OCI-LY3 (cell line): ENCODE measurements at regions not wholly inside any gene's neighbourhood (a gene's known extent, or its start where the extent isn't known, plus 50 kb on each side); places are given as distances from the start of the nearest gene placed in this dataset.

Source experiments
- H2AFZ ChIP-seq: fragments of 200-600, 300-600 bp; shearing (Covaris generic); 2 replicates; pipeline ENCODE4 v1.6.0; 2014; ENCODE audit warnings: antibody characterized with exemption, low read depth, low read length
- H3K27ac ChIP-seq: fragments of 200-600, 300-600 bp; sonication (generic); 2 replicates; pipeline ENCODE4 v1.5.1; 2014; ENCODE audit warnings: mild to moderate bottlenecking, low read length, moderate library complexity, mixed read lengths
- H3K27me3 ChIP-seq: fragments of 200-600, 300-600 bp; sonication (generic); 2 replicates; pipeline ENCODE4 v1.6.1; 2014; ENCODE audit warnings: low read depth, low read length, mixed read lengths
- H3K36me3 ChIP-seq: fragments of 200-600, 300-600 bp; sonication (generic); replicated peaks from 2 replicates; pipeline ENCODE3; 2014; ENCODE audit warnings: low read depth, low read length, mixed read lengths
- H3K4me1 ChIP-seq: fragments of 300-600, 200-600 bp; sonication (generic); 2 replicates; pipeline ENCODE4 v1.6.1; 2014; ENCODE audit warnings: low read length, mixed read lengths
- H3K4me2 ChIP-seq: fragments of 200-600, 300-600 bp; sonication (generic); 2 replicates; pipeline ENCODE4 v1.6.1; 2014; ENCODE audit warnings: low read length, mixed read lengths
- H3K4me3 ChIP-seq: fragments of 300-600, 200-600 bp; sonication (generic); 2 replicates; pipeline ENCODE4 v1.5.1; 2014; ENCODE audit warnings: antibody characterized with exemption, mild to moderate bottlenecking, low read length, moderate library complexity
- H3K79me2 ChIP-seq: fragments of 300-600, 200-600 bp; shearing (Covaris generic); 2 replicates; pipeline ENCODE4 v1.6.1; 2014; ENCODE audit warnings: mild to moderate bottlenecking, low read length, mixed read lengths
- H3K9ac ChIP-seq: fragments of 300-600, 200-600 bp; shearing (Covaris generic); 2 replicates; pipeline ENCODE4 v1.6.0; 2014; ENCODE audit warnings: mild to moderate bottlenecking, low read length, moderate library complexity
- H3K9me3 ChIP-seq: fragments of 200-600, 300-600 bp; shearing (Covaris generic); 2 replicates; pipeline ENCODE4 v1.6.1; 2014; ENCODE audit warnings: low read length, mixed read lengths; ENCODE audit not compliant: insufficient read depth
- H4K20me1 ChIP-seq: fragments of 200-600, 300-600 bp; sonication (generic); 2 replicates; pipeline ENCODE4 v1.6.1; 2016; ENCODE audit warnings: low read length, mixed read lengths; ENCODE audit not compliant: insufficient read depth
- CTCF ChIP-seq: fragments of 200-600, 300-600 bp; sonication (generic); IDR thresholded peaks from 2 replicates; pipeline ENCODE4 v1.5.1; 2014; ENCODE audit warnings: antibody characterized with exemption, low read length, low read depth
- EZH2phosphoT487 ChIP-seq: fragments of 200-600 bp; shearing (Covaris generic); IDR thresholded peaks from 2 replicates; pipeline ENCODE4 v1.6.1; 2018; ENCODE audit warnings: antibody characterized with exemption, mixed run types, low read depth

GRCh38 chr22:49588739-49589138, 238.9 kb downstream of the BRD1 start:
- no peaks in the 10 kb centered on the region for H3K27me3 ChIP-seq
- peaks cover 26% of the 10 kb centered on the region; the same call in 1 of the 2 replicates for H4K20me1 ChIP-seq

GRCh38 chr22:49587987-49588386, 239.7 kb downstream of the BRD1 start:
- no peaks in the 10 kb centered on the region for H3K27me3 ChIP-seq
- H3K27ac ChIP-seq: no peak overlapping the region
- no peaks in the 10 kb centered on the region for H3K4me1 ChIP-seq
- TF ChIP-seq EZH2phosphoT487 (no peak), CTCF (no peak)
- H2AFZ ChIP-seq: no peak overlapping the region
- H3K4me2 ChIP-seq: no peak overlapping the region
- no peak overlapping the region for H3K9ac ChIP-seq
- peaks cover 26% of the 10 kb centered on the region; the same call in 1 of the 2 replicates for H4K20me1 ChIP-seq
- no peaks in the 10 kb centered on the region for H3K36me3 ChIP-seq
- no peaks in the 10 kb centered on the region for H3K79me2 ChIP-seq
- no peaks in the 10 kb centered on the region for H3K9me3 ChIP-seq
- no peak overlapping the region for H3K4me3 ChIP-seq

More at GRCh38 chr22:49588739-49589138, 238.9 kb downstream of the BRD1 start:
- Histone ChIP-seq H3K27ac (no peak overlapping the region), H3K4me2 (no peak overlapping the region), H3K4me3 (no peak overlapping the region), H3K79me2 (no peaks in the 10 kb centered on the region), H3K36me3 (no peaks in the 10 kb centered on the region), H2AFZ (no peak overlapping the region), H3K9me3 (no peaks in the 10 kb centered on the region), H3K4me1 (no peaks in the 10 kb centered on the region), H3K9ac (no peak overlapping the region)
- TF ChIP-seq EZH2phosphoT487 (no peak), CTCF (no peak)

GRCh38 chr22:49587421-49587820, 240.3 kb downstream of the BRD1 start:
- Histone ChIP-seq H4K20me1 (peaks cover 26% of the 10 kb centered on the region; the same call in 1 of the 2 replicates), H2AFZ (no peak overlapping the region), H3K4me1 (no peaks in the 10 kb centered on the region), H3K9ac (no peak overlapping the region), H3K36me3 (peaks cover 3% of the 10 kb centered on the region), H3K4me3 (no peak overlapping the region), H3K4me2 (no peak overlapping the region), H3K9me3 (no peaks in the 10 kb centered on the region), H3K27ac (no peak overlapping the region), H3K79me2 (no peaks in the 10 kb centered on the region), H3K27me3 (no peaks in the 10 kb centered on the region)
- TF ChIP-seq EZH2phosphoT487: no peak
- TF ChIP-seq CTCF: no peak

GRCh38 chr22:49586873-49587272, 240.8 kb downstream of the BRD1 start:
- H3K27me3 ChIP-seq: no peaks in the 10 kb centered on the region
- no peak overlapping the region for H2AFZ ChIP-seq
- H4K20me1 ChIP-seq: peaks cover 22% of the 10 kb centered on the region; the same call in 1 of the 2 replicates
- no peaks in the 10 kb centered on the region for H3K4me1 ChIP-seq
- TF ChIP-seq EZH2phosphoT487 (no peak), CTCF (no peak)
- peaks cover 5% of the 10 kb centered on the region for H3K36me3 ChIP-seq
- no peak overlapping the region for H3K4me2 ChIP-seq
- H3K9me3 ChIP-seq: no peaks in the 10 kb centered on the region
- H3K27ac ChIP-seq: no peak overlapping the region
- no peaks in the 10 kb centered on the region for H3K79me2 ChIP-seq
- H3K4me3 ChIP-seq: no peak overlapping the region
- H3K9ac ChIP-seq: no peak overlapping the region
